ENCODE measurements at regions not wholly inside any gene's neighbourhood (a gene's known extent, or its start where the extent isn't known, plus 50 kb on each side); places are given as distances from the start of the nearest gene placed in this dataset.

DNA sequence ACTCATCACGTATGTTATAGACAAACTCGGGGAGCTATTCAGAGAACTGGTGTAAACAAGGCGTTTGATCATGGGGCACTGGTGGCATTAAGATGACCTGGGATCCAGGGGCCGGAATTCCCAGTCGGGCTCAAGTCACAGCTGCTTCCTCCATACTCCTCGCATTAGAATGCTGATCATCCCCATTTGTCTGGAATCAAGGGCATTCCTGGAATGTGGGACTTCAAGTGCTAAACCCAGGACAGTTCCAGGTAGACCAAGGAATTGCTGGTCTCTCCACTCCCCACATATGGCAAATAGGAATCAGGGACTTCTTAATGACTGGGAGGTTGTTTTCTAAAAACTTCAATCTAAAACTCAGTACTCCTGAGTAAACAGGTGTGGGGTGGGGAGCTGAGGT lies 355.7 kb upstream of the RAB6C start:
- no peaks in the 10 kb centered on the region for H3K36me3 ChIP-seq (ENCODE audit: control insufficient read depth in 4 of 4, insufficient read depth in 3 of 4, low read depth in 1 of 4, low read length in 3 of 4)
- no peak overlapping the region for H3K27ac ChIP-seq (ENCODE audit: low read depth in 1 of 2, low read length in 2 of 2)
- 74% methylated on average over 6 of the region's 6 CpGs for WGBS
- no peak overlapping the region for H3K4me3 ChIP-seq (ENCODE audit: low read depth in 1 of 3, low read length in 3 of 3)
- no peaks in the 10 kb centered on the region for H3K9me3 ChIP-seq (ENCODE audit: control insufficient read depth in 4 of 4, low read length in 3 of 4)
- TF ChIP-seq, protein P1, sequence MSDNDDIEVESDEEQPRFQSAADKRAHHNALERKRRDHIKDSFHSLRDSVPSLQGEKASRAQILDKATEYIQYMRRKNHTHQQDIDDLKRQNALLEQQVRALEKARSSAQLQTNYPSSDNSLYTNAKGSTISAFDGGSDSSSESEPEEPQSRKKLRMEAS (IDR thresholded peaks at IDR 0.05), result no peak
- TF ChIP-seq YY1 (IDR thresholded peaks at IDR 0.05), result no peak
- TF ChIP-seq EGR1 (IDR thresholded peaks at IDR 0.05; ENCODE audit: low read depth in 2 of 2), result no peak
- TF ChIP-seq GABPA (IDR thresholded peaks at IDR 0.05 in 1 of 2, conservative IDR thresholded peaks at IDR 0.05 in 1 of 2), result no peak
- TF ChIP-seq TAF1 (conservative IDR thresholded peaks at IDR 0.05), result no peak
- TF ChIP-seq RAD21 (IDR thresholded peaks at IDR 0.05), result no peak
- TF ChIP-seq, protein P2, sequence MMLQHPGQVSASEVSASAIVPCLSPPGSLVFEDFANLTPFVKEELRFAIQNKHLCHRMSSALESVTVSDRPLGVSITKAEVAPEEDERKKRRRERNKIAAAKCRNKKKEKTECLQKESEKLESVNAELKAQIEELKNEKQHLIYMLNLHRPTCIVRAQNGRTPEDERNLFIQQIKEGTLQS (IDR thresholded peaks at IDR 0.05), result no peak
- TF ChIP-seq, protein P3, sequence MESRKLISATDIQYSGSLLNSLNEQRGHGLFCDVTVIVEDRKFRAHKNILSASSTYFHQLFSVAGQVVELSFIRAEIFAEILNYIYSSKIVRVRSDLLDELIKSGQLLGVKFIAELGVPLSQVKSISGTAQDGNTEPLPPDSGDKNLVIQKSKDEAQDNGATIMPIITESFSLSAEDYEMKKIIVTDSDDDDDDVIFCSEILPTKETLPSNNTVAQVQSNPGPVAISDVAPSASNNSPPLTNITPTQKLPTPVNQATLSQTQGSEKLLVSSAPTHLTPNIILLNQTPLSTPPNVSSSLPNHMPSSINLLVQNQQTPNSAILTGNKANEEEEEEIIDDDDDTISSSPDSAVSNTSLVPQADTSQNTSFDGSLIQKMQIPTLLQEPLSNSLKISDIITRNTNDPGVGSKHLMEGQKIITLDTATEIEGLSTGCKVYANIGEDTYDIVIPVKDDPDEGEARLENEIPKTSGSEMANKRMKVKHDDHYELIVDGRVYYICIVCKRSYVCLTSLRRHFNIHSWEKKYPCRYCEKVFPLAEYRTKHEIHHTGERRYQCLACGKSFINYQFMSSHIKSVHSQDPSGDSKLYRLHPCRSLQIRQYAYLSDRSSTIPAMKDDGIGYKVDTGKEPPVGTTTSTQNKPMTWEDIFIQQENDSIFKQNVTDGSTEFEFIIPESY (IDR thresholded peaks at IDR 0.05), result no peak
- no peak for TF ChIP-seq HNF4A (conservative IDR thresholded peaks at IDR 0.05)
- TF ChIP-seq FOXA2 (IDR thresholded peaks at IDR 0.05), result no peak
- TF ChIP-seq SP1 (IDR thresholded peaks at IDR 0.05), result no peak
- TF ChIP-seq, protein P4, sequence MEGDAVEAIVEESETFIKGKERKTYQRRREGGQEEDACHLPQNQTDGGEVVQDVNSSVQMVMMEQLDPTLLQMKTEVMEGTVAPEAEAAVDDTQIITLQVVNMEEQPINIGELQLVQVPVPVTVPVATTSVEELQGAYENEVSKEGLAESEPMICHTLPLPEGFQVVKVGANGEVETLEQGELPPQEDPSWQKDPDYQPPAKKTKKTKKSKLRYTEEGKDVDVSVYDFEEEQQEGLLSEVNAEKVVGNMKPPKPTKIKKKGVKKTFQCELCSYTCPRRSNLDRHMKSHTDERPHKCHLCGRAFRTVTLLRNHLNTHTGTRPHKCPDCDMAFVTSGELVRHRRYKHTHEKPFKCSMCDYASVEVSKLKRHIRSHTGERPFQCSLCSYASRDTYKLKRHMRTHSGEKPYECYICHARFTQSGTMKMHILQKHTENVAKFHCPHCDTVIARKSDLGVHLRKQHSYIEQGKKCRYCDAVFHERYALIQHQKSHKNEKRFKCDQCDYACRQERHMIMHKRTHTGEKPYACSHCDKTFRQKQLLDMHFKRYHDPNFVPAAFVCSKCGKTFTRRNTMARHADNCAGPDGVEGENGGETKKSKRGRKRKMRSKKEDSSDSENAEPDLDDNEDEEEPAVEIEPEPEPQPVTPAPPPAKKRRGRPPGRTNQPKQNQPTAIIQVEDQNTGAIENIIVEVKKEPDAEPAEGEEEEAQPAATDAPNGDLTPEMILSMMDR (IDR thresholded peaks at IDR 0.05; ENCODE audit: low read depth, low read length, missing input control), result no peak
- DNase-seq (ENCODE audit: low spot score), result no peak
- no peaks in the 10 kb centered on the region for H3K4me1 ChIP-seq (ENCODE audit: control insufficient read depth in 4 of 4, insufficient read depth in 4 of 4, low read length in 3 of 4)
- no peak overlapping the region for H3K9ac ChIP-seq (ENCODE audit: low read depth in 1 of 2, low read length in 2 of 2)
- H3K27me3 ChIP-seq (ENCODE audit: control insufficient read depth in 4 of 4, insufficient read depth in 4 of 4, low read length in 3 of 4), result peaks cover 0 to 3% (median 0%) of the 10 kb centered on the region in 4 donors

DNA sequence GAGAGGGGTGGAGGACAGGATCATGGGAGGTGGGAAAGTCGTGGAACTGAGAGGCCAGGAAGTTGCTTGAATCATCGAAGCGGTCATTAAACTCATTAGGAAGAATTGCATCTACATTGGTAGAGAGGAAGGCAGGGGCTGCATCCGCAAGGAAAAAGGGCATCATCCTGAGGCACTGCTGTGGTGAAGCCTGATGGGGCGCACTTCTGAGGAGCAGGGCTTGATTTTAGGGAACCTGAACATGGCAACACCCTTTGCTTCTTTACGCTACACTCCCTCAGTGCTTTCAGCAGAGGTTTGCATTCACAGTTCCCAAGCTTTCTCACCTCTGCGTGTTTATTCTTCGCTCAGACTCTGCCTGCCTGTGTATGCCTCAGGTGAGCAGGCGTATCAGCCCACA lies 352.0 kb upstream of the RAB6C start:
- Histone ChIP-seq H3K9ac (ENCODE audit: low read depth in 1 of 2, low read length in 2 of 2) (no peak overlapping the region), H3K27me3 (ENCODE audit: control insufficient read depth in 4 of 4, insufficient read depth in 4 of 4, low read length in 3 of 4) (no peaks in the 10 kb centered on the region), H3K36me3 (ENCODE audit: control insufficient read depth in 4 of 4, insufficient read depth in 3 of 4, low read depth in 1 of 4, low read length in 3 of 4) (no peaks in the 10 kb centered on the region), H3K9me3 (ENCODE audit: control insufficient read depth in 4 of 4, low read length in 3 of 4) (peaks cover 0 to 4% (median under 1%) of the 10 kb centered on the region in 4 donors), H3K27ac (ENCODE audit: low read depth in 1 of 2, low read length in 2 of 2) (no peak overlapping the region), H3K4me3 (ENCODE audit: low read depth in 1 of 3, low read length in 3 of 3) (no peak overlapping the region), H3K4me1 (ENCODE audit: control insufficient read depth in 4 of 4, insufficient read depth in 4 of 4, low read length in 3 of 4) (no peaks in the 10 kb centered on the region)
- TF ChIP-seq, protein P2 (IDR thresholded peaks at IDR 0.05), result no peak
- TF ChIP-seq YY1 (IDR thresholded peaks at IDR 0.05), result no peak
- TF ChIP-seq SP1 (IDR thresholded peaks at IDR 0.05), result no peak
- TF ChIP-seq HNF4A (conservative IDR thresholded peaks at IDR 0.05), result no peak
- 82% methylated on average over 9 of the region's 9 CpGs for WGBS
- DNase-seq (ENCODE audit: low spot score), result no peak

DNA sequence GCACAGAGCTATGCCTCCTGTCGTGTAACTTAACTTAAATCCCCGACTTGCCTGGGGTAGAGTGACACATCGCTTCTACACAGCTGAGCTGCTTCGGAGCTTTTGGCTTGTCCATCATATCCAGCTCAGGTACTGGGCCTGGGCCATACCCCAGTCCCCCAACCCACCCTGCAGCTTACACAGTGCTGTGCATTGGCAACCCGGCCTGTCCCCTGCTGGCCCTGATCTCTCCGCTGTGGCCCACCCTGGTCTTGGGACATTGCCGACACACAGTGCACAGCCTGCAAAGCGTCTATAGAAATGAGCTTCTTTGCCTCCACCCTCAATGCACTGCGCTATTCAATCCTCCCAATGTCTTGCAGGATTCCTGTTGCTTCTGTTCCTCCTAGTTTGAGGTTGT lies 342.8 kb upstream of the RAB6C start:
- no peak overlapping the region for H3K27ac ChIP-seq (ENCODE audit: low read depth in 1 of 2, low read length in 2 of 2)
- H3K9ac ChIP-seq (ENCODE audit: low read depth in 1 of 2, low read length in 2 of 2), result no peak overlapping the region
- no peaks in the 10 kb centered on the region for H3K9me3 ChIP-seq (ENCODE audit: control insufficient read depth in 4 of 4, low read length in 3 of 4)
- no peaks in the 10 kb centered on the region for H3K36me3 ChIP-seq (ENCODE audit: control insufficient read depth in 4 of 4, insufficient read depth in 3 of 4, low read depth in 1 of 4, low read length in 3 of 4)
- H3K27me3 ChIP-seq (ENCODE audit: control insufficient read depth in 4 of 4, insufficient read depth in 4 of 4, low read length in 3 of 4), result no peaks in the 10 kb centered on the region
- 93% methylated on average over 9 of the region's 9 CpGs for WGBS
- no peaks in the 10 kb centered on the region for H3K4me1 ChIP-seq (ENCODE audit: control insufficient read depth in 4 of 4, insufficient read depth in 4 of 4, low read length in 3 of 4)
- no peak for DNase-seq (ENCODE audit: low spot score)
- TF ChIP-seq, protein P2 (IDR thresholded peaks at IDR 0.05), result no peak
- TF ChIP-seq, protein P5, sequence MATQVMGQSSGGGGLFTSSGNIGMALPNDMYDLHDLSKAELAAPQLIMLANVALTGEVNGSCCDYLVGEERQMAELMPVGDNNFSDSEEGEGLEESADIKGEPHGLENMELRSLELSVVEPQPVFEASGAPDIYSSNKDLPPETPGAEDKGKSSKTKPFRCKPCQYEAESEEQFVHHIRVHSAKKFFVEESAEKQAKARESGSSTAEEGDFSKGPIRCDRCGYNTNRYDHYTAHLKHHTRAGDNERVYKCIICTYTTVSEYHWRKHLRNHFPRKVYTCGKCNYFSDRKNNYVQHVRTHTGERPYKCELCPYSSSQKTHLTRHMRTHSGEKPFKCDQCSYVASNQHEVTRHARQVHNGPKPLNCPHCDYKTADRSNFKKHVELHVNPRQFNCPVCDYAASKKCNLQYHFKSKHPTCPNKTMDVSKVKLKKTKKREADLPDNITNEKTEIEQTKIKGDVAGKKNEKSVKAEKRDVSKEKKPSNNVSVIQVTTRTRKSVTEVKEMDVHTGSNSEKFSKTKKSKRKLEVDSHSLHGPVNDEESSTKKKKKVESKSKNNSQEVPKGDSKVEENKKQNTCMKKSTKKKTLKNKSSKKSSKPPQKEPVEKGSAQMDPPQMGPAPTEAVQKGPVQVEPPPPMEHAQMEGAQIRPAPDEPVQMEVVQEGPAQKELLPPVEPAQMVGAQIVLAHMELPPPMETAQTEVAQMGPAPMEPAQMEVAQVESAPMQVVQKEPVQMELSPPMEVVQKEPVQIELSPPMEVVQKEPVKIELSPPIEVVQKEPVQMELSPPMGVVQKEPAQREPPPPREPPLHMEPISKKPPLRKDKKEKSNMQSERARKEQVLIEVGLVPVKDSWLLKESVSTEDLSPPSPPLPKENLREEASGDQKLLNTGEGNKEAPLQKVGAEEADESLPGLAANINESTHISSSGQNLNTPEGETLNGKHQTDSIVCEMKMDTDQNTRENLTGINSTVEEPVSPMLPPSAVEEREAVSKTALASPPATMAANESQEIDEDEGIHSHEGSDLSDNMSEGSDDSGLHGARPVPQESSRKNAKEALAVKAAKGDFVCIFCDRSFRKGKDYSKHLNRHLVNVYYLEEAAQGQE (IDR thresholded peaks at IDR 0.05), result no peak
- TF ChIP-seq YY1 (IDR thresholded peaks at IDR 0.05) (no peak), EGR1 (IDR thresholded peaks at IDR 0.05; ENCODE audit: low read depth in 2 of 2) (no peak)
- no peak overlapping the region for H3K4me3 ChIP-seq (ENCODE audit: low read depth in 1 of 3, low read length in 3 of 3)

Measured in liver (tissue), 8 donors.